Skeletal muscle tissue (tissue), 3 donors: ENCODE measurements at regions not wholly inside any gene's neighbourhood (a gene's known extent, or its start where the extent isn't known, plus 50 kb on each side); places are given as distances from the start of the nearest gene placed in this dataset.

Experiments
- H3K27ac ChIP-seq: one replicate; pipeline ENCODE4 v1.7.0; 2013; ENCODE audit warnings: mild to moderate bottlenecking, low read depth, low read length, inconsistent platforms
- H3K27me3 ChIP-seq, 3 donors: one replicate each; pipeline ENCODE4 v1.7.0; 2013; ENCODE audit warnings: low read length in 3 of 3; ENCODE audit not compliant: control insufficient read depth in 3 of 3, insufficient read depth in 3 of 3
- H3K36me3 ChIP-seq, 3 donors: one replicate each; pipeline ENCODE4 v1.7.0; 2013; ENCODE audit warnings: low read length in 3 of 3; ENCODE audit not compliant: control insufficient read depth in 3 of 3, insufficient read depth in 3 of 3
- H3K4me1 ChIP-seq, 3 donors: one replicate each; pipeline ENCODE4 v1.7.0; 2013; ENCODE audit warnings: low read length in 3 of 3, mild to moderate bottlenecking in 3 of 3; ENCODE audit not compliant: control insufficient read depth in 3 of 3, insufficient read depth in 3 of 3
- H3K4me3 ChIP-seq, 3 donors: one replicate each; pipeline ENCODE4 v1.7.0; 2013; ENCODE audit warnings: low read length in 3 of 3
- H3K9ac ChIP-seq, 3 donors: one replicate each; pipeline ENCODE4 v1.7.0; 2013; ENCODE audit warnings: low read length in 3 of 3, mild to moderate bottlenecking in 3 of 3, moderate library complexity in 2 of 3, low read depth in 1 of 3
- H3K9me3 ChIP-seq, 3 donors: one replicate each; pipeline ENCODE4 v1.7.0; 2013; ENCODE audit warnings: low read length in 3 of 3; ENCODE audit not compliant: control insufficient read depth in 3 of 3
- donor health status: Osteomylitis.

DNA sequence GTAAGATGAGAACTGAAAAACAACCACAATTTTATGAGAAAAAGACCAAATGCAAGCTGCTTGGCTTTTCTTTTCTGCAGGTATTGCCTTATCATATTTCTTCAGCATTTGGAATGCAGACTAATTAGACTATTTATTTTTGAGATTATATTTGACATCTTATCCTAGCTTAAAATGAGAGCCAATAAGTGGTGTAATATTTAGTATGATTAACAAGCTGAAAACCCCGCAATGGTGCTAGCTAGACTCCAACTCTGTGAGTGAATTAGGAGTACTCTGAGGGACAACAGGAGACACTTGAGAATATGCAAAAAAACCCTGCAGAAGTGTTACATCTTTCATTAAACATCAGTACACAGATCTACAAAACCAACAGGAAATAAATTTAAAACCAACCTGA, 180.3 kb upstream of the MEOX2 start:
- Histone ChIP-seq H3K4me3 (no peak overlapping the region), H3K9ac (no peak overlapping the region), H3K27ac (no peak overlapping the region), H3K4me1 (peaks cover 0 to 4% (median 0%) of the 10 kb centered on the region in 3 donors), H3K9me3 (no peaks in the 10 kb centered on the region), H3K36me3 (no peaks in the 10 kb centered on the region), H3K27me3 (no peaks in the 10 kb centered on the region)

DNA sequence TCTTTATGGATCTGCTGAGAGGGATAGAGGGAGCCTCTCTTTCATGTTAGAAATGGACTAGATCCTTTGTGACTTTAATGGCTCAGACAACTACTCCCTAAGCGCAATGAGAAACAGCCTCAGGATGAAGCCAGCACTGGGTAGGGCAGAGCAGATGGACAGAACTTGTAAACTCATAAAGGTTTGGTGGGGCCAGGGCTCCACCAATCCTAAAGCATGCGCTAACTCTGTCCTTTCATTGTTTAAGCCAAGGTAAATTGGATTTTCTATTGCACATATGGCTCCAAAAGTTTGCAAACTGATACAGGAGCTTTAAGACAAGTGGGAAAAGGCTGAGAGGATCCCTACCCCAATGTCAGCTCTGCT, 178.1 kb upstream of the MEOX2 start:
- Histone ChIP-seq H3K36me3 (no peaks in the 10 kb centered on the region), H3K27ac (no peak overlapping the region), H3K9ac (no peak overlapping the region), H3K4me3 (no peak overlapping the region), H3K27me3 (no peaks in the 10 kb centered on the region), H3K4me1 (peaks cover 0 to 4% (median 0%) of the 10 kb centered on the region in 3 donors), H3K9me3 (no peaks in the 10 kb centered on the region)

DNA sequence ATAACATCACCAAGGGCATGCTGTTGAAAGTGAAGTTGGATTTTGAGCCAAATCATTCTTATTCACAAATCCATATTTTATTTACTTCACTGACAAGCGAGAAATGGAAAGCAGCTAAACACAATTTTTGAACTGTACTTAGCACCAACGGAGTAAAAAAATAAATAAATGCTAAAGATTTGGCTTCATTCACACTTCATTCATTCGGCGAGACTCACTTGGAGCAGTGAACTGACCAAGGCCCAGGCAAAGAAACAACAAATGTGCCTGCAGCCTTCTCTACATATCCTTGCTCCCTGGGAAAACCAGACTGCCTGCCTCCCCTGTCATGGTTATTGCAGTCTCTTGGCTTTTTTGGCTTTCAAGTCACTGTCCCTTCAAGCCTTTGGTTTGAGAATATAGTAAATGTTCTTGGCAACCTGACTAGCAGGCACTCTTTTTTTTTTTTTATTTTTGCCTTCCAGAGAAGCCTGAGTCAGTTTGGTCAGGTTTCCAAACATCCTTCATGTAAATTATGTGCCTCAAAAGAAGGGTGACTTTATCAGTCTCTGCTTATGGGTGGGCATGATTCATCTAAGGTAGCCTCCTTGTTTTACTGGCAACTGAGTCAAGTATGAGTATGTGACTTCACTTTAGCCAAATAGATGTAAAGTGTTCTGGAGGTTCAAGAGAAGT, 177.6 kb upstream of the MEOX2 start:
- Histone ChIP-seq H3K4me1 (peaks cover 0 to 4% (median 0%) of the 10 kb centered on the region in 3 donors), H3K9me3 (no peaks in the 10 kb centered on the region), H3K36me3 (no peaks in the 10 kb centered on the region), H3K27me3 (no peaks in the 10 kb centered on the region), H3K4me3 (no peak overlapping the region), H3K27ac (no peak overlapping the region), H3K9ac (no peak overlapping the region)

DNA sequence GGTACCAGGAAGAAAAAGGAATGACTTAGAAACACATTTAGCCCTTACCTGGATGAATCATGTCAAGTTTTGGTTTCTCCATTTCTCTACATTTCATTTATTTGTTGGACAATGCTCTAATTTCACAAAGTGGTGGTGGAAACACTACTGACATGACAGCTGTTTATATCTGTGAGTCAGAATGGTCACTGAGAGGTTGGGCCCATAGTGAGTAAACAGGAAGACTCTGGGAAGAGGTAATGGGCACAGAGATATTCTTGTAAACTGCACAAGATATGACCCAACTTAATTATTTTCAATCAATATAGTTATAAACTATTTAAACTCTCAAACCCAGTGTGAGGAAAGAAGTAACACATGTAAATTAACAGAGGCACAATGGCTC, 176.3 kb upstream of the MEOX2 start:
- H3K9me3 ChIP-seq = no peaks in the 10 kb centered on the region
- no peak overlapping the region for H3K27ac ChIP-seq
- H3K27me3 ChIP-seq = no peaks in the 10 kb centered on the region
- H3K4me3 ChIP-seq = no peak overlapping the region
- H3K36me3 ChIP-seq = no peaks in the 10 kb centered on the region
- H3K4me1 ChIP-seq = peaks cover 0 to 4% (median 0%) of the 10 kb centered on the region in 3 donors
- no peak overlapping the region for H3K9ac ChIP-seq

DNA sequence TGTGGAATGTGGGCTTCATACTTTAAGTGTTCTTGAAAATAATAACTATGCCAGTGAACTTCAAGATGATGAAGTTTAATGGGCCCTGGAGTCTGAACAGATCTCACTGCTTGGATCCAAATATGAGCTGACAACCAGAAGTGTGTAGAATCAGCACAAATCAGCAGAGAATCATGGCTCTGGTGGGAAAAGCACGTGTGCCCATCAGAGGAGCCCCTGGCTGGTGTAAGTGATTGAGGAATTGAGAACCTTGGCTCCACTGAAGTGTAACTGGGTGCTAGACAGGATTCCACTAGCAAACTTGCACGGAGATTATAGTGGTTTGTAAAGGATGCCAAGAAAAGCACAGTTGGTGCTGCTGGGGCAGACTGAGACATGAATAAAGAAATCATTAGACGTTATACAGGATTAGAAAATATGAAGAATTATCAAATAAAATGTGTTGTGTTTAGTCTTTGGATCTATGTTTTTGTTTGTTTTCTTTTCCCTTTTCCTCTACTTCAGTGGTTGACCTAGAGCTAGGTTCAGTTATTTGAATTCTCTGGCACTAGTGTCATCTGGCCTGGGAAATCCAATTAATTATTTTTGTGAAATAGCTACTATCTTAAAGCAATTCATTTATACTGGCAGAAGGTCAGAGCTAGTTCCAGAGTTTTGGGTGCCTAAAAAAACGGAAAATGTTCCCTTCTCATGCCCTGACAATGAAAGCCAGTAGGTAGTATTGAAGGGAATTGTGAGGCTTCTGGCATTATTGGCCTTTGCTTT, 175.7 kb upstream of the MEOX2 start:
- no peak overlapping the region for H3K4me3 ChIP-seq
- no peaks in the 10 kb centered on the region for H3K27me3 ChIP-seq

DNA sequence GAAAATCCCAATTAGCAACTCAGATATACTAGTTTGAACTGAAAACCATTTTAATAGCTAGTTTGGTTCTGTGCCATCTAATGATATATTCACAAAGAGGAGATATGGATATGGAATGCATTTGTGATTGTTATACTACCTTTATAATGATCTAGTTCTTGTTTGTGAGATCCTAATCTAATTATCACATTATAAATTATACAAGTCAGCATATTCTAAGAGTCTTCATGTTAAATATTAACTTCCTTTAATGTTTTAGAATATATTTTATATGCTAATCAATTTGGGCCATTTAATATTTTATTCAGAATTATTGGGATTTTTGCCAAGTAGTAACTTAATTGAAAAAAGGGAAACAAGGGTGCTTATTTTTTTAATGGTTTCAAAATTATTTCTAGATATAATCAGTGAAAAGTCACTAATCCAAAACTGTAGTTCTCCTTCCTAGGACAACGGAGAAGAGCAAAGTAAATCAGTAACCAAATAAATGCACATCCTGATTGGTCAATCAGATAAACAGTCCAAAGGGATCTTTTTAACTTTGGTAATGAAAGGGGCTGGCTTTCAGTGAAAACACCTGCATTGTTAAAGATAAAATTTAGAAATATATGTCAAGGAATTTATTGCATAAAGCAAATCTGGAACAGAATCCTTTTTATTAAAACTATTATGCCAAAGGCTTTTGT, 173.9 kb upstream of the MEOX2 start:
- H3K9me3 ChIP-seq = no peaks in the 10 kb centered on the region

More for the DNA sequence above, 175.7 kb upstream of the MEOX2 start:
- no peak overlapping the region for H3K27ac ChIP-seq
- no peaks in the 10 kb centered on the region for H3K9me3 ChIP-seq
- peaks cover 0 to 4% (median 0%) of the 10 kb centered on the region in 3 donors for H3K4me1 ChIP-seq
- no peak overlapping the region for H3K9ac ChIP-seq
- no peaks in the 10 kb centered on the region for H3K36me3 ChIP-seq

DNA sequence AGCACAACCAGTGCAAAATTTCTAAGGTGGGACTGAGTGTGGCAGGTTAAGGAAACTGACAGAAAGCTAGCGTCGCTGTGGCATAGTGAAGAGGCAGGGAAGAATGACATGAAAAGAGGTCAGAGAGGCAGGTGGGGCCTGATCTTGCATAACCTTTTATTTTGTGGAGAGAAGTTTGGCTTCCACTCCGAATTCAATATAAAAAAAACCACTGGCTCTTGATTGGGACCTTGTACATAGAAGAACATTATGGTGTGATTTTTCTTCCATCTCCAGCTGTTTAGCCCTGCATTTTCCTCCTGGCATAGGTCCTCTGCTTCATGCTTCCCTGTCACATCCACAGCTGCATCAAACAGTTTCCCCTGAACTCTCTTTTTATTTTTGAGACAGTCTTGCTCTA, 170.5 kb upstream of the MEOX2 start:
- Histone ChIP-seq H3K9ac (no peak overlapping the region), H3K27ac (no peak overlapping the region)

More for the DNA sequence above, 173.9 kb upstream of the MEOX2 start:
- Histone ChIP-seq H3K9ac (no peak overlapping the region), H3K4me1 (peaks cover 0 to 6% (median 0%) of the 10 kb centered on the region in 3 donors), H3K27ac (no peak overlapping the region), H3K27me3 (no peaks in the 10 kb centered on the region), H3K36me3 (no peaks in the 10 kb centered on the region), H3K4me3 (no peak overlapping the region)

DNA sequence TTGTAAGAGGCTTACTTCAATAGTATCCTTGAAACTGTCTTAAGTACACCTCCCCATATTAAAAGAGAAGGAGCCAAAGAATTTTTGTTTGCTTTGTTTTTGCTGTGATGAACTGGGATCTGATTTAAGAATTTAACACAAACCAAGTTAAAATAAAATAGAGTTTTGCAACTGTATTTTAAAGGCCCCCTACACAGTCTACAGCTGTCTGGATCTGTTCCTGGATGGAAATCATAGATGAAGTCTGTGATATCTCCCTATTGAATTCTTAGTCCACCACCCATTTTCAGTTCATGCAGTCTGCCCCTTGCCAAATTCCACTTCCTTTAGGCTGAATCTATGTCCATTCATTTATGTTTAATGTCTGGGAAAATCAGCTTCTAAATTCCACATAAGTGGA, 169.8 kb upstream of the MEOX2 start:
- Histone ChIP-seq H3K4me3 (no peak overlapping the region), H3K27me3 (no peaks in the 10 kb centered on the region), H3K36me3 (no peaks in the 10 kb centered on the region), H3K9me3 (no peaks in the 10 kb centered on the region), H3K9ac (no peak overlapping the region), H3K27ac (no peak overlapping the region), H3K4me1 (peaks cover 0 to 2% (median 0%) of the 10 kb centered on the region in 3 donors)

More for the DNA sequence above, 170.5 kb upstream of the MEOX2 start:
- H3K36me3 ChIP-seq = no peaks in the 10 kb centered on the region
- peaks cover 0 to 3% (median 0%) of the 10 kb centered on the region in 3 donors for H3K4me1 ChIP-seq
- H3K4me3 ChIP-seq = no peak overlapping the region
- no peaks in the 10 kb centered on the region for H3K27me3 ChIP-seq
- H3K9me3 ChIP-seq = no peaks in the 10 kb centered on the region

DNA sequence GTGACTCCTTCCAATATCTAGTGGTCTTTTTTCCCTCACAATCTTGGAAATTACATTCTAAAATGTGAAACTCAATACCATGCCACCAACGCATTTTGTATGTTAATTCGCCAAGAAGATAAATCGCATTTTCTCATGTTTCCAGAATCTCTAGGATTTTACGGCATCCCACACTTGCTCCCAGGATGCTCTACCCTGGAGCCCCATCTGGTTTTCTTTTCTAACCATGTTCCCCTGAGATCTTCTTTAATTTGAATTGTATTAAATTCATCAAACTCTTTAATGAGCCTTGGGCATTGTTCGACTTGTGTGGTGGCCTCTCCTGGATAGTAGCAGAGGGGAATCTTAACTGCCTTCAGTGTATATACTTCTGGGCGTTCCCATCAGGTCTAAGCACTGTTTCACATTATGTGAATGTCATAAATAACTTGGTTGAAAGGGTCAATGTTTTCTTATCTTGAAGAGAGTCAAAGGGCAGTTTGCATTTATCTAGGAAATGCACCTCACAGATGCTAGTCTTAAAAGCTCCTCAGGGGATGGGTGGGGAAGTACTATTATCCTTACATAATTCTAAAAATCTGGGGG, 169.1 kb upstream of the MEOX2 start:
- no peak overlapping the region for H3K27ac ChIP-seq

More for the DNA sequence above, 169.1 kb upstream of the MEOX2 start:
- Histone ChIP-seq H3K9me3 (no peaks in the 10 kb centered on the region), H3K4me3 (no peak overlapping the region), H3K27me3 (no peaks in the 10 kb centered on the region), H3K4me1 (peaks cover 0 to 2% (median 0%) of the 10 kb centered on the region in 3 donors), H3K9ac (no peak overlapping the region), H3K36me3 (no peaks in the 10 kb centered on the region)
